Epidermal melanocyte (primary cell): ENCODE measurements at regions not wholly inside any gene's neighbourhood (a gene's known extent, or its start where the extent isn't known, plus 50 kb on each side); places are given as distances from the start of the nearest gene placed in this dataset.

Source experiments
- DNase-seq: peaks from one replicate; pipeline ENCODE4 v3.0.0; 2011; ENCODE audit warnings: low spot score; ENCODE audit not compliant: insufficient read length

DNA sequence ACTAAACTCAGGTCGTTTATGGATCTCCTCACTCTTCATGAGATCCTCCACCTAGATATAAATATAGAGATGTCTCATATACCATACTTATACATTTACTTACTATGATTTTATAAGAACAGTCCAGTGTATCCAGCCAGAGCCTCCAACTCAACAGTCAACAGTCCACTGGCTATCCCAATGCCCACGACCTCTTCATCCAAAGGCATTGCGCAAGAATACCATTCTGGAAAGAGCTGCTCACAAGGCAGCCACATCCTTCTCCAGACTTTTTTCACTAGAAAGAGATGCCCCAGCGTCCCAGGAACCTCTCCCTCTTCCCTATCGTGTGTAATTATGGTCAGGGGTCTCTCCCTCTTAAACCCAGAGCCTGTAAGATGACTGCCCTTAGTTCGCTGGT lies 448.8 kb downstream of the LRATD1 start:
- no peak for DNase-seq

DNA sequence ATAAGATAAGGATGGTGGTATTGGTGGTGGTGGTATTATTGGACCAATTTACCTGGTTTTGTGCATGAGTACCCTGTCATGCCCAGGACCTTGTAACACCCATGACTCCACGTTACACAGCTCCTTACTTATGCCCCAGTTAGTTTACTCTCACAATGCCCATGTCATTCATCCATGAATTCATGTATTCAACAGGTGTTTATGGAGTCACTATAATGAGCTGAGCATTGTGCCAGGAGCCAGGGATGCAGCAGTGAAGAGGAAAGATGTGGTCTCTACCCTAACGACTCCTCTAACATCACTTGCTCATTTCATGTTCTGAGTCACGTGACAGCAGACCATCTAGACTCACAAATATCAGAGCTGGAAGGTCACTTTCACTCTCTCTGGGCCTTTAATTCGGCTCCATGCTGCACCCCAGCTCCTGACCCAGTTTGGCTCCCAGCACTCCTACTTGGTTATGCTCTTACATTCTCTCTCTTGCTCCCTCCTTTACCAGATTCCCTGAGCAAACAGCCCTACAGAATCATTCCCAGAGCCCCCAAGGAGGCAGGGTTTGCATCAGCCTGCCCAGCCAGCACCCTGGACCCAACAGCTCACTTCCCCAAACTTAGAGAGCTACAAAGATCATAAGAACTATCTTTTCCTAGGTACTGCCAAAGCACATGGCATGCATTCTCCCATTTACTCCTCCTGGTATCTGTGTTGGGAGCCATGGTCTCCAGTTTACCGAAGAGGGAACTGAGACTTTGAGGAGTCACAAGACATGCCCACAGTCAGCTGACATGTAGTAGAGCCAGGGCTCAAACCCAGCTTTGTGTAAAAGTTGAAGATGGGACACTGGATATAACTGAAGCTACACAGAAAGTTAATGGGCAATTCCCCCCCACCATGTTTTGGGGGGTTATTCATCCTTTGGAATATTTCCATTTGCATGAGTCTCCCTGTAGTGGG lies 449.9 kb downstream of the LRATD1 start:
- no peak for DNase-seq

DNA sequence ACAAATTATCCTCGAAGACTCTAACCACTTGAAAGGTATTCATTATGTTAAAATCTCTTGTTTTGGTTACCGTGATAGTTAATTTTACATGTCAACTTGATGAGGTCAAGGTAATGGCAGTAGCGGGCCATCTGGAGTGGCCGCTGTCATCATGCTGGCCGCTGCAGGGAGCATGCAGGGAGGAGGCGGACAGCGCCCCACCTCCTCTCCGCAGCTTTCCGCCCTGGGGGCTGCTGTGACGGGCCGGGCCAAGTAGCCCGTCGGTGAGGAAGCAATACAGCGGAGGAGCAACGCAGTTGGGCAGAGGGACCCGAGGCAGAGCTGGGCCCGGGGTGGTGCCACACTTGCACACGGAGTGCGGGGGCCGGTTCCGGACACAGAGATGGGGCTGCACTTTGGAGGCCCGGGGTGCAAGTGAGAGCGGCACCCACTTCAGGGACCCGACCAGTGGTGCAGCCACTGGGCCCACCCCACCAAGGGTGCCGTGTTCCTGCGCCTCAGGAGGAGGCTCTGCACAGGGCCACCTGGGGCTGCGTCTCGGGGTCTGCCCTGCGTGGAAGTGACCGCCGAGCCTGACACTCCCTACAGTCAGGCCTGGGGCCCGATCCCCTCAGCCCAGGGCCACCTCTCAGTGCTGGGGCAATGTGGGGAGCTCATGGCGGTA lies 452.4 kb downstream of the LRATD1 start:
- no peak for DNase-seq

DNA sequence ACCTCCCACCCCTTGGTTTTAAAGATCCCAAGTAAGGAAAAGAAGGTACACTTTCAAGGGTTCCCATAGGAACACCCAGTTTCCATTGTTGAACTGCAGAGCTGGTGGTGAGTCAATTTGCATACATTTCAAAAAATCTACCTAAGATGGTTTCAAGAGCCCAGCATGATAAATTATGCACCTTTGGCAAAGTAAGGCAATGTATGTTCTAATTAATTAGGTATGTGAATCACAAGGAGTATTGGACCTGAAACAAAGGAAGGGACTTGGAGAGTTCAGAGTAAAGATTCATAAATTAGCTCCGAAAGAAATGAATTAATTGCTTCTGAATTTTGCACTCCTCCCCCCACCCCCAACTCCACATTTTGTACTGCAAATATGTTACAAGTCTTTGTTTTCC lies 459.7 kb downstream of the LRATD1 start:
- DNase-seq, result no peak

DNA sequence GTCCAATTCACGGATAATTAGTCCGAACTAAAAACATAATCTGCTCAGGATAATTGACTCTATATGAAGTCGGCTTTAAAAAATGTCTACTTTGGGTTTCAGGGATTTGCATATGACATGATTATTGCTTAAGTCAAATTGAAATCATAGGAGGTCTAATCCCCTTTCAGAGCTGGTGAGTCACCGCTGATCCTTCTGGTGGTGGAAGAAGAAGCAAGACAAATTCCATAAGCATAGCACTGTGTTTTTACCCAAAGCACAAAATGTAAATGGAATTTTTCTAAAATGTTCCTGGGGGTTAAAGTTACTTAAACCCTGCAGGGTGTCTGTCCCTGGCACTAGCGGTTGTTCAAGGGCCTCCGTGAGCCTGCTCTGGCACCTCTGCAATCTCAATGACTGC lies 460.2 kb downstream of the LRATD1 start:
- DNase-seq, result no peak

DNA sequence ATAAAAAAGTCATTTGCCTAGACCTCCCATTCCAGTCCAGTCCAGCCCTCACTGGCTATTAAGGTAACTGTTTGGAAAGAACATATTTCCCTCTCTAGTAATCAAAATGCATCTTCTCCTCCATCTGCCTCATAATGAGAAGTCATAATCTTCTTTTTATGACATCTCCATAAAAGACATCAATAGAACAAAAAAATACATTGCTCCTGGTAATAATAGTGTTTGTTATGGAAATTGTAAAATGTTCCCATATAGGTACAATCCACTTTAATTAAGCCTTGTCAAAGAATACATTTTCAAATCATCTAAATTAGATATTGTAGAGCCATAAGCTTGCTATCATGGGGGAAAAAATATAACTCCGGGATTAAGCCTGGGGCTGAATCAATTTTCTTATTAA lies 461.6 kb downstream of the LRATD1 start:
- DNase-seq, result no peak

DNA sequence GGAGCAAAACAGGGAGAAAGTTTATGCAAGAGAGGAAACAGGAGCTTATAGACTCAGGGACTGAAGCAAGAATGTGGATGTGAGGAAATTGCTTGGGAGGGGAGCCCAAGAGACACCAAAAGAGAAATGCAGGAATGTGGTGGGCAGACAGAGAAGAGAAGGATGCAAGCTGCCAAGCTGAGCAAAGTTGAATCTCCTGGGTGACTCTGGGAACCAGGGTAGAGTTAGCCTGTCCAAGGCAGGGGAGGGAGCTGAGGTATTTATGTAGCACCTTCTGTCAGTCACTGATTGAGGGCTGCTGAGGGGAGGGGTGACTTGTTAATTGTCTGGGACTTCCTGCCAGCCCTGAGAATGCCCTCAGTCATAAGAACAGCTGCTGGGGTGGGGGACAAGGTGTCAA lies 464.3 kb downstream of the NBAS start:
- DNase-seq, result no peak

DNA sequence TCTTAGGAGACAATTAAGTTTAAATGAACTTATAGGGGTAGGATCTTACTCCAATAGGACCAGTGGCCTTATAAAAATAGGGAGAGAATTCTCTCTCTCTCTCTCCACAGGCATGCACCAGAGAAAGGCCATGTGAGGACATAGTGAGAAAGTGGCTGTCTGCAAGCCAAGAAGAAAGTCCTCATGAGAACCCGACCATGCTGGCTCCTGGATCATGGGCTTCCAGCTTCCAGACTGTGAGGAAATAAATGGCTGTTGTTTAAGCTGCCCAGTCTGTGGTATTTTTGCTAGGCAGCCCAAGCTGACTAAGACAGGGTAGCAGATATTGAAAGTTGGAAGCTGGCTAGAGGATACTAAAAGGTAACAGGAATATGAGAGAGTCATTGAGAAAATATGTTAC lies 454.0 kb downstream of the NBAS start:
- DNase-seq, result no peak

DNA sequence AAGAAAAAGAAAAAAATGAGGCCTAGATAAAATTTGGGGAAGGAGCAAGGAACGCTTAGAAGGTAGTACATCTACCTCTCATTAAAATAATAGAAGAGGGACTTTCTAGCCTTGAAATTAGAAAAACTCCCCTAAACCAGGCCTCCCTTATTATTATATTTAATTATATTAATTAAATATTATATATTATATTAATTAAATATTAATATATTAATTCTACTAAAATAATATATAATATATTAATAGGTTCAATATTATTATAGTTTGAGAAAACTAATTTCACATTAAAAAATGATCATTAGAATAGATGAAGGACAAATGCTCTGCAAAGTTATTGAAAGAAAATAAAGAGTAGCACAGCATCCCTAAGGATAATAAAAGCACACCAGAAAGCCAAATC lies 449.4 kb downstream of the NBAS start:
- DNase-seq, result no peak

DNA sequence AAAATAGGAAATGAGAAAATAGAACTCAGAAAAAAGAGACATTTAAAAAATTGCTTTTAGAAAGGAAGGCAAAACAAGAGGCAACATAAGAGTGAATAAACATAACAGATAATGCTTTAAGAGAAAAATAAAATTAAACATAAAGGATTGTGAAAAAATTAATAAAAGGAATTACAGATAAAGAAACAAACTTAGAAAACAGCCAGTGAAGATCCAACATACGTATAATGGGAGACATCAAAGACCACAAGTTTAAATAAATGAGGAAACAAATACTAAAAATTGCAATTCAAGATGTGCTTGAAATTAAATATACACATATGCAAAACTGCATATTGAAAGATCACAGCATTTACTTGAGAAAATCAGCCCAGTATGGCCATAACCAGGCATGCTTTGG lies 448.9 kb downstream of the NBAS start:
- DNase-seq, result no peak

DNA sequence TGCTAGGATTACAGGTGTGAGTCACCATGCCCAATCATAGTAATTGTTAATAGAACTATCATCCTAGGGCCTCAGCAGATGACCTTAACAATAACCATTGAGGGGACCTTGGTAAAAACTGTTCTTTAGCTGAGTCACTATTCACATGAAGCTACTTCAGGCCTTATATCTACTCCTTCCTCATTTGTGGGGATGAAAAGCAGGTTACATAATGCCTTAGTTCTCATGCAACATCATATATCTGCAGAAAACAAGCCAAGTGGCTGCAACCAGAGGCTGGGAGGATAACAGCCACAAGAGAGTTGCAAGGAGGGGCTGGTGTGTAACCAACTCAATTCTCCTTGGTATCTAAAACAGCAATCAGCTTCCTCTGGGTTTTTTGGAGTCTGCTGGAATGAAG lies 445.4 kb downstream of the NBAS start:
- DNase-seq, result no peak

DNA sequence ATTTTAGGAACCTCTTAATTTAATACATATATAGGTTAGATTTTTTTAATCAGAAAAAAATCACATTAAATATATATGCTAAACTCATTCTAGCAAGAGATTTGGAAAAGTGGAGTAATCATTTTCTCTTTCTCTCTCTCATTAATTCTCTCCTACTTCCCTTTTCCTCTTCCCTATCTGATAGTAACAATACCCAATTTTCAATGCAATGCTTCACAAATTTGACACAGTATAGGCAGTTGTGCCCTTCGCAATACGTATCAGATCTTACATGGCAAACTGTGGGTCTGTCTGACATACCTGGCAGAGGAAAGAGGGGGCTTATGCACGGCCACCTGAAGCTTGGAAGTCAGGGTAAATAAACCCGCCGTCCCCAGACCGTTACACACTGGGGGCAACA lies 444.3 kb downstream of the NBAS start:
- no peak for DNase-seq
